ENCODE measurements at regions not wholly inside any gene's neighbourhood (a gene's known extent, or its start where the extent isn't known, plus 50 kb on each side); places are given as distances from the start of the nearest gene placed in this dataset.

DNA sequence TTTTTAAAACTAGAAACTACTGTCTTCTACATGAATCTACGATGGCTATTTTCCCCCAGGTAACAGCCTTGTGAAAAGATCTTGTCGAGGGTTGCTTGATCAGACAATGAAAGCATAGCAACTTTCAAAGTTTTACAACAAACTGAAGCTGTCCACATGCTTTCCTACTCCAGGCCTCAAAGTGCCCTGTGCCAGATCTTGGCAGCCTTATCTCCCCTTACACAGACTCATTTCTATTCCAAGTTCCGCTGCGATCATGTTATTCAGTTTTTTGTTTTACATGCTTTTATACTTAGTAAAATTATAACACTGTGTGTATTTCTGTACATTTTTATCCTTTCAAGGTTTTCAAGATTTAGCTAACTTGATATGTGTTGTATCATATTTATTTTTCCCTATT lies 661.7 kb upstream of the SORCS1 start (continued):
- TF ChIP-seq, protein P1, sequence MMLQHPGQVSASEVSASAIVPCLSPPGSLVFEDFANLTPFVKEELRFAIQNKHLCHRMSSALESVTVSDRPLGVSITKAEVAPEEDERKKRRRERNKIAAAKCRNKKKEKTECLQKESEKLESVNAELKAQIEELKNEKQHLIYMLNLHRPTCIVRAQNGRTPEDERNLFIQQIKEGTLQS (IDR thresholded peaks at IDR 0.05; ENCODE audit: insufficient read depth, low read depth, low read length): no peak
- TF ChIP-seq POLR2AphosphoS5 (IDR thresholded peaks at IDR 0.05; ENCODE audit: low read depth, low read length) (no peak), HDAC2 (IDR thresholded peaks at IDR 0.05; ENCODE audit: borderline replicate concordance in 1 of 2, low read depth in 2 of 2, low read length in 2 of 2) (no peak), SIRT6 (IDR thresholded peaks at IDR 0.05; ENCODE audit: low read length) (no peak)
